ENCODE measurements at regions not wholly inside any gene's neighbourhood (a gene's known extent, or its start where the extent isn't known, plus 50 kb on each side); places are given as distances from the start of the nearest gene placed in this dataset.

- no peak overlapping the region for H3K4me3 ChIP-seq (ENCODE audit: control insufficient read depth, low read depth, low read length)
- TF ChIP-seq, protein P1, sequence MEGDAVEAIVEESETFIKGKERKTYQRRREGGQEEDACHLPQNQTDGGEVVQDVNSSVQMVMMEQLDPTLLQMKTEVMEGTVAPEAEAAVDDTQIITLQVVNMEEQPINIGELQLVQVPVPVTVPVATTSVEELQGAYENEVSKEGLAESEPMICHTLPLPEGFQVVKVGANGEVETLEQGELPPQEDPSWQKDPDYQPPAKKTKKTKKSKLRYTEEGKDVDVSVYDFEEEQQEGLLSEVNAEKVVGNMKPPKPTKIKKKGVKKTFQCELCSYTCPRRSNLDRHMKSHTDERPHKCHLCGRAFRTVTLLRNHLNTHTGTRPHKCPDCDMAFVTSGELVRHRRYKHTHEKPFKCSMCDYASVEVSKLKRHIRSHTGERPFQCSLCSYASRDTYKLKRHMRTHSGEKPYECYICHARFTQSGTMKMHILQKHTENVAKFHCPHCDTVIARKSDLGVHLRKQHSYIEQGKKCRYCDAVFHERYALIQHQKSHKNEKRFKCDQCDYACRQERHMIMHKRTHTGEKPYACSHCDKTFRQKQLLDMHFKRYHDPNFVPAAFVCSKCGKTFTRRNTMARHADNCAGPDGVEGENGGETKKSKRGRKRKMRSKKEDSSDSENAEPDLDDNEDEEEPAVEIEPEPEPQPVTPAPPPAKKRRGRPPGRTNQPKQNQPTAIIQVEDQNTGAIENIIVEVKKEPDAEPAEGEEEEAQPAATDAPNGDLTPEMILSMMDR (IDR thresholded peaks at IDR 0.05; ENCODE audit: control insufficient read depth, insufficient read depth, low read depth, low read length, missing control alignments) = no peak
- DNase-seq (ENCODE audit: low read depth) = no peak
Measured at GRCh38 chr18:78912844-78913243, 66.8 kb upstream of the SALL3 start.

GRCh38 chr18:78913395-78913794, 66.2 kb upstream of the SALL3 start:
- no peak overlapping the region for H3K4me3 ChIP-seq (ENCODE audit: control insufficient read depth, low read depth, low read length)
- no peak for DNase-seq (ENCODE audit: low read depth)
- TF ChIP-seq, protein P1 (IDR thresholded peaks at IDR 0.05; ENCODE audit: control insufficient read depth, insufficient read depth, low read depth, low read length, missing control alignments) = no peak

GRCh38 chr18:78913830-78914231, 65.8 kb upstream of the SALL3 start:
- no peak overlapping the region for H3K4me3 ChIP-seq (ENCODE audit: control insufficient read depth, low read depth, low read length)
- no peak for DNase-seq (ENCODE audit: low read depth)
- TF ChIP-seq, protein P1 (IDR thresholded peaks at IDR 0.05; ENCODE audit: control insufficient read depth, insufficient read depth, low read depth, low read length, missing control alignments) = no peak

GRCh38 chr18:78914249-78914935, 65.2 kb upstream of the SALL3 start:
- no peak overlapping the region for H3K4me3 ChIP-seq (ENCODE audit: control insufficient read depth, low read depth, low read length)
- TF ChIP-seq, protein P1 (IDR thresholded peaks at IDR 0.05; ENCODE audit: control insufficient read depth, insufficient read depth, low read depth, low read length, missing control alignments) = no peak
- DNase-seq (ENCODE audit: low read depth) = no peak

- no peak overlapping the region for H3K4me3 ChIP-seq (ENCODE audit: control insufficient read depth, low read depth, low read length)
- TF ChIP-seq, protein P1 (IDR thresholded peaks at IDR 0.05; ENCODE audit: control insufficient read depth, insufficient read depth, low read depth, low read length, missing control alignments) = no peak
- DNase-seq (ENCODE audit: low read depth) = no peak
Measured at GRCh38 chr18:78915446-78916008, 64.1 kb upstream of the SALL3 start.

- DNase-seq (ENCODE audit: low read depth) = no peak
- H3K4me3 ChIP-seq (ENCODE audit: control insufficient read depth, low read depth, low read length) = no peak overlapping the region
- TF ChIP-seq, protein P1 (IDR thresholded peaks at IDR 0.05; ENCODE audit: control insufficient read depth, insufficient read depth, low read depth, low read length, missing control alignments) = no peak
Measured at GRCh38 chr18:78918707-78919106, 60.9 kb upstream of the SALL3 start.

Data from AG09309 (cell line).